Hepatocyte (in vitro differentiated cells): ENCODE measurements at regions not wholly inside any gene's neighbourhood (a gene's known extent, or its start where the extent isn't known, plus 50 kb on each side); places are given as distances from the start of the nearest gene placed in this dataset.

Source experiments
- DNase-seq: peaks from one replicate; pipeline ENCODE4 v3.0.0-alpha.2; 2016; ENCODE audit warnings: low spot score
- H2AFZ ChIP-seq: fragments of 200-600 bp; sonication (generic); 2 replicates; pipeline ENCODE4 v1.6.0; 2016; ENCODE audit warnings: antibody characterized with exemption, mild to moderate bottlenecking
- H3K27ac ChIP-seq: fragments of 200-600 bp; sonication (generic); 2 replicates; pipeline ENCODE4 v1.5.1; 2016; ENCODE audit warnings: mild to moderate bottlenecking
- H3K27me3 ChIP-seq: fragments of 200-600 bp; sonication (generic); 2 replicates; pipeline ENCODE4 v1.6.1; 2016
- H3K36me3 ChIP-seq: fragments of 200-600 bp; sonication (generic); replicated peaks from 2 replicates; pipeline ENCODE4 v1.5.1; 2016; ENCODE audit warnings: low read depth; ENCODE audit not compliant: insufficient read depth
- H3K4me1 ChIP-seq: fragments of 200-600 bp; sonication (generic); 2 replicates; pipeline ENCODE4 v1.5.1; 2016; ENCODE audit warnings: mild to moderate bottlenecking, moderate library complexity; ENCODE audit not compliant: insufficient read depth
- H3K4me2 ChIP-seq: fragments of 200-600 bp; sonication (generic); 2 replicates; pipeline ENCODE4 v1.6.0; 2016
- H3K4me3 ChIP-seq: fragments of 200-600 bp; sonication (generic); 2 replicates; pipeline ENCODE4 v1.5.1; 2016; ENCODE audit warnings: mild to moderate bottlenecking
- H3K79me2 ChIP-seq: fragments of 200-600 bp; sonication (generic); 2 replicates; pipeline ENCODE4 v1.6.0; 2017; ENCODE audit warnings: mild to moderate bottlenecking
- H3K9me2 ChIP-seq: fragments of 200-600 bp; sonication (generic); replicated peaks from 2 replicates; pipeline ENCODE4 v1.6.0; 2017; ENCODE audit warnings: mild to moderate bottlenecking; ENCODE audit not compliant: insufficient read depth
- H3K9me3 ChIP-seq: fragments of 200-600 bp; sonication (generic); 2 replicates; pipeline ENCODE4 v1.5.1; 2016; ENCODE audit warnings: low read depth, mild to moderate bottlenecking
- H4K20me1 ChIP-seq: fragments of 200-600 bp; sonication (generic); 2 replicates; pipeline ENCODE4 v1.6.0; 2016; ENCODE audit warnings: mild to moderate bottlenecking; ENCODE audit not compliant: insufficient read depth, poor library complexity, severe bottlenecking
- EZH2 ChIP-seq: fragments of 200-600 bp; sonication (generic); IDR thresholded peaks from 2 replicates; pipeline ENCODE4 v1.6.1; 2016; ENCODE audit warnings: antibody characterized with exemption, mild to moderate bottlenecking, borderline replicate concordance
- EZH2phosphoT487 ChIP-seq: fragments of 200-600 bp; sonication (generic); IDR thresholded peaks from one replicate; pipeline ENCODE4 v1.6.1; 2018; ENCODE audit warnings: antibody characterized with exemption, mild to moderate bottlenecking, low read depth, moderate library complexity; ENCODE audit not compliant: unreplicated experiment, severe bottlenecking
- WGBS: methylation state at CpG from one replicate; pipeline ENCODE4 v1.1.6; 2016; ENCODE audit warnings: low lambda C conversion rate; ENCODE audit errors: missing lambda C conversion rate; 5-methylcytosine and 5-hydroxymethylcytosine counted together
- TF ChIP-seq, protein P1 (sequence below): fragments of 200-600 bp; sonication (generic); IDR thresholded peaks from 2 replicates; pipeline ENCODE4 v1.5.1; 2016; ENCODE audit warnings: antibody characterized with exemption, mild to moderate bottlenecking; ENCODE audit not compliant: poor library complexity

DNA sequence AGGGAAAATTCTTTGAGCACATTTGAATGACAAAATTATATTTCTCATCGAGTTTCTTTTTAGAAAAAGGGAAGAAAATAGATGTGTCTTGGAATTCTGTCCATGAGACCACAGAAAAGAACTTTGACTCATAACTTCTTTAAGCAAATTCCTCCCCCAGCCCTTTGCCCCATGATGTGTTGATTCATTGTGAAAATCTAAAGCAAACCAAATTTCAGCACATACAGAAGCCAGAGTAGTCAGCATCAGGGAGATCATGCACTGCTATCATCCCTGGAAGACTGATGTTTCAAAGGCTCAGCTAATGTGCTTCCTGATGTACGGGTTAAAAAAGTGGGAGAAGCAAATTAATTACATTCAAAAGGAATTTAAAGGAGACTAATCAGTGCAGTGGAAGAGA, 159.7 kb downstream of the FAT3 start:
- Histone ChIP-seq H3K4me2 (no peak overlapping the region), H4K20me1 (no peaks in the 10 kb centered on the region), H3K9me3 (no peaks in the 10 kb centered on the region), H3K4me3 (no peak overlapping the region), H3K9me2 (no peaks in the 10 kb centered on the region), H3K27ac (no peak overlapping the region), H3K36me3 (no peaks in the 10 kb centered on the region), H3K27me3 (no peaks in the 10 kb centered on the region), H2AFZ (no peak overlapping the region), H3K79me2 (no peaks in the 10 kb centered on the region), H3K4me1 (no peaks in the 10 kb centered on the region)
- 72% methylated on average over 2 of the region's 2 CpGs for WGBS
- no peak for DNase-seq
- TF ChIP-seq EZH2phosphoT487: no peak
- no peak for TF ChIP-seq EZH2
- TF ChIP-seq, protein P1, sequence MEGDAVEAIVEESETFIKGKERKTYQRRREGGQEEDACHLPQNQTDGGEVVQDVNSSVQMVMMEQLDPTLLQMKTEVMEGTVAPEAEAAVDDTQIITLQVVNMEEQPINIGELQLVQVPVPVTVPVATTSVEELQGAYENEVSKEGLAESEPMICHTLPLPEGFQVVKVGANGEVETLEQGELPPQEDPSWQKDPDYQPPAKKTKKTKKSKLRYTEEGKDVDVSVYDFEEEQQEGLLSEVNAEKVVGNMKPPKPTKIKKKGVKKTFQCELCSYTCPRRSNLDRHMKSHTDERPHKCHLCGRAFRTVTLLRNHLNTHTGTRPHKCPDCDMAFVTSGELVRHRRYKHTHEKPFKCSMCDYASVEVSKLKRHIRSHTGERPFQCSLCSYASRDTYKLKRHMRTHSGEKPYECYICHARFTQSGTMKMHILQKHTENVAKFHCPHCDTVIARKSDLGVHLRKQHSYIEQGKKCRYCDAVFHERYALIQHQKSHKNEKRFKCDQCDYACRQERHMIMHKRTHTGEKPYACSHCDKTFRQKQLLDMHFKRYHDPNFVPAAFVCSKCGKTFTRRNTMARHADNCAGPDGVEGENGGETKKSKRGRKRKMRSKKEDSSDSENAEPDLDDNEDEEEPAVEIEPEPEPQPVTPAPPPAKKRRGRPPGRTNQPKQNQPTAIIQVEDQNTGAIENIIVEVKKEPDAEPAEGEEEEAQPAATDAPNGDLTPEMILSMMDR: no peak

DNA sequence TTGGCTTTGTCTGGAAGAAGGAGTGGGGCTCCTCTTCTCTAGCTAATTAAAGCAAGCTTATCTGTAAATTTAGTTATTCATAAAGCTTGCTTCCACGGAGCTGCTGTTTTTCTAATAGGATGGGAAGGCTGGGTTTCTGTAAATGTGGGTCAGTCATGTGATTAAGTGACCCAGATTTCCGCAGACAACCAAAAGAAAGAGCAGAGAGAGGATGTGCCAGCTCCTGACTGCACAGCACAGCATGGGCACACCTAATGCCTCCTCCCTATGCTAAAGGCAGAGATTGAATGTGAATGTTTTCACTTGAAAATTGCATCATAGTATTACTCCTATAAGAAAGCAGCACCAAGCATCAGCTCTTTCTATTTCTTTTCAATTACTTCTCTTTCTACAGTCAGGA, 160.2 kb downstream of the FAT3 start:
- no peaks in the 10 kb centered on the region for H4K20me1 ChIP-seq
- H3K4me1 ChIP-seq: no peaks in the 10 kb centered on the region
- DNase-seq: no peak
- no peak for TF ChIP-seq EZH2phosphoT487
- TF ChIP-seq, protein P1: no peak
- TF ChIP-seq EZH2: no peak
- H3K9me2 ChIP-seq: no peaks in the 10 kb centered on the region
- no peak overlapping the region for H3K4me2 ChIP-seq
- no peaks in the 10 kb centered on the region for H3K27me3 ChIP-seq
- no peaks in the 10 kb centered on the region for H3K36me3 ChIP-seq
- no peaks in the 10 kb centered on the region for H3K79me2 ChIP-seq
- 39% methylated on average over 2 of the region's 2 CpGs for WGBS
- H3K4me3 ChIP-seq: no peak overlapping the region
- no peak overlapping the region for H3K27ac ChIP-seq
- no peak overlapping the region for H2AFZ ChIP-seq
- no peaks in the 10 kb centered on the region for H3K9me3 ChIP-seq

DNA sequence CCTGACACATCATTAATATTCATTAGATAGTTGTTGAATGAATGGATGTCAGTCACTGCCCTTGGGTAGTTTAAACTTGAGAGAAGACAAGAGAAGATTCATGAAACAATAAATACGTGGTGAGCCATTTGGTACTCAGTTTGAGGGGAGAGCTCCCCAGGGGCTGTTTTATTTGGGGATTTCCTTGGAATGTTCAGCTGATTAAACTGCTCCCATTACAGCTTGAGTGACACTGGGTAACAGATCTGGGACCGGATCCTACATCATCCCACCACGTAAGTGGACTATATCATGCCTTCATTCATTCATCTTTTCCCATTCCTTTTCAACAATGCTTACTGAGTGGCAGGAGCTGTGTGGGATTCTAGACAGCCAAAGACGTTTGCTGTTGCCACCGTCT, 162.0 kb downstream of the FAT3 start:
- Histone ChIP-seq H3K27ac (no peak overlapping the region), H3K4me1 (no peaks in the 10 kb centered on the region), H3K27me3 (no peaks in the 10 kb centered on the region), H2AFZ (no peak overlapping the region), H3K4me2 (no peak overlapping the region), H3K9me2 (no peaks in the 10 kb centered on the region), H3K36me3 (no peaks in the 10 kb centered on the region), H3K9me3 (no peaks in the 10 kb centered on the region), H3K79me2 (no peaks in the 10 kb centered on the region), H3K4me3 (no peak overlapping the region), H4K20me1 (no peaks in the 10 kb centered on the region)
- 93% methylated on average over 5 of the region's 5 CpGs for whole genome bisulfite sequencing
- DNase-seq: no peak
- TF ChIP-seq, protein P1: no peak
- TF ChIP-seq EZH2phosphoT487: no peak
- TF ChIP-seq EZH2: no peak

DNA sequence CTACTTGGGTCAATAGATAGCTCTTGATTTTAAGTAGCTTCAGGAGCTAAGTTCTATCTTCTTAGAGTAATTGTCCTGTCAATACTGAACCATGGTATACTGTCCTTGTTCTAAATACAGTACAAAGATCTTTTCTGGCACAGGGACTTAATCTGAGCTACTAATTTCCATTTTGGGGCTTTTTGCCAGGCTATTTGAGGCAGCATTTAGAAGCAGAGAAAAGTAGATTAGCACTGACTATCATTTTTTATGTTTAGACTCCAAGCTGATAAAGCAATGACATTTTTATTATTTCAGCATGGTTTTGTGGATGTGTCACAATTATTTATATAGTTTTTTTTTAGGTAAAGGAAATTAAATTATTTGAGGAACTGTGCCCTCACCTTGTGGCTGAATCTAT, 163.2 kb downstream of the FAT3 start:
- no peak overlapping the region for H3K27ac ChIP-seq
- DNase-seq: no peak
- no peaks in the 10 kb centered on the region for H3K4me1 ChIP-seq
- H3K27me3 ChIP-seq: no peaks in the 10 kb centered on the region
- H3K4me3 ChIP-seq: no peak overlapping the region
- TF ChIP-seq EZH2phosphoT487: no peak
- TF ChIP-seq, protein P1: no peak
- no peak for TF ChIP-seq EZH2
- H3K4me2 ChIP-seq: no peak overlapping the region
- H3K9me2 ChIP-seq: no peaks in the 10 kb centered on the region
- H2AFZ ChIP-seq: no peak overlapping the region
- no peaks in the 10 kb centered on the region for H4K20me1 ChIP-seq
- H3K36me3 ChIP-seq: no peaks in the 10 kb centered on the region
- no peaks in the 10 kb centered on the region for H3K79me2 ChIP-seq
- no peaks in the 10 kb centered on the region for H3K9me3 ChIP-seq
